Endothelial cell (in vitro differentiated cells): ENCODE measurements at regions not wholly inside any gene's neighbourhood (a gene's known extent, or its start where the extent isn't known, plus 50 kb on each side); places are given as distances from the start of the nearest gene placed in this dataset.

Experiments used
- DNase-seq: peaks from one replicate; pipeline ENCODE4 v3.0.0; 2021; ENCODE audit warnings: low spot score
- H3K27ac Mint-ChIP-seq: one replicate; pipeline ENCODE4 v1.8.0; 2021; ENCODE audit warnings: mixed read lengths, inconsistent platforms; ENCODE audit not compliant: unreplicated experiment
- H3K27me3 Mint-ChIP-seq: one replicate; pipeline ENCODE4 v1.8.0; 2021; ENCODE audit warnings: mild to moderate bottlenecking, moderate library complexity, mixed read lengths, inconsistent platforms; ENCODE audit not compliant: unreplicated experiment
- H3K36me3 Mint-ChIP-seq: one replicate; pipeline ENCODE4 v1.8.0; 2021; ENCODE audit warnings: mild to moderate bottlenecking, low read depth, mixed read lengths, inconsistent platforms; ENCODE audit not compliant: unreplicated experiment
- H3K4me1 Mint-ChIP-seq: one replicate; pipeline ENCODE4 v1.8.0; 2021; ENCODE audit warnings: mild to moderate bottlenecking, mixed read lengths, inconsistent platforms; ENCODE audit not compliant: unreplicated experiment
- H3K4me3 Mint-ChIP-seq: one replicate; pipeline ENCODE4 v1.8.0; 2021; ENCODE audit warnings: mild to moderate bottlenecking, mixed read lengths, inconsistent platforms; ENCODE audit not compliant: unreplicated experiment
- H3K9me3 Mint-ChIP-seq: one replicate; pipeline ENCODE4 v1.8.0; 2021; ENCODE audit warnings: mixed read lengths, inconsistent platforms; ENCODE audit not compliant: unreplicated experiment
- TF ChIP-seq, protein P1 (sequence below): fragments of 200-600 bp; sonication (generic); IDR thresholded peaks from one replicate; pipeline ENCODE4 v1.5.0; 2021; ENCODE audit warnings: antibody characterized with exemption; ENCODE audit not compliant: unreplicated experiment

DNA sequence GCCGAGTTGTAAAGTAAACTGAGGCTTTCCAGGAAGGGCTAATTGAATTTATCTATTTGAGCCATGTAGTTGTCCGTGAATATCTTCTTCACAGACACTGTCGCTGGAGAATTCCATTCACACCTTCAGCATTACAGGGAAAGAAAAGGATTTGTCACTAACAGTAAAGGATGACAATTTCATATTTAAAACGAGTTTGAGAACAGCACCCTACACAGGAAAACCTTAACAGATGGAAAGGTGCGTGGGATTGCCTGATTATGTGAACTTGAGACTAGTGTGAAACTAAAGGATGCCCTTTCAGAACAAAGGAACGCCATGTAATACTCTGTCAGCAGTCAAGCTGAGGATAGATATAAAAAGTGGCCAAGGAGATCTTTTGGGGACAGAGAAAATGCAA, 492.5 kb upstream of the ADGRL2 start:
- Mint-ChIP-seq H3K4me3 (no peak overlapping the region), H3K27me3 (no peaks in the 10 kb centered on the region), H3K27ac (no peak overlapping the region), H3K9me3 (no peaks in the 10 kb centered on the region), H3K36me3 (no peaks in the 10 kb centered on the region), H3K4me1 (no peaks in the 10 kb centered on the region)
- DNase-seq: no peak
- TF ChIP-seq, protein P1, sequence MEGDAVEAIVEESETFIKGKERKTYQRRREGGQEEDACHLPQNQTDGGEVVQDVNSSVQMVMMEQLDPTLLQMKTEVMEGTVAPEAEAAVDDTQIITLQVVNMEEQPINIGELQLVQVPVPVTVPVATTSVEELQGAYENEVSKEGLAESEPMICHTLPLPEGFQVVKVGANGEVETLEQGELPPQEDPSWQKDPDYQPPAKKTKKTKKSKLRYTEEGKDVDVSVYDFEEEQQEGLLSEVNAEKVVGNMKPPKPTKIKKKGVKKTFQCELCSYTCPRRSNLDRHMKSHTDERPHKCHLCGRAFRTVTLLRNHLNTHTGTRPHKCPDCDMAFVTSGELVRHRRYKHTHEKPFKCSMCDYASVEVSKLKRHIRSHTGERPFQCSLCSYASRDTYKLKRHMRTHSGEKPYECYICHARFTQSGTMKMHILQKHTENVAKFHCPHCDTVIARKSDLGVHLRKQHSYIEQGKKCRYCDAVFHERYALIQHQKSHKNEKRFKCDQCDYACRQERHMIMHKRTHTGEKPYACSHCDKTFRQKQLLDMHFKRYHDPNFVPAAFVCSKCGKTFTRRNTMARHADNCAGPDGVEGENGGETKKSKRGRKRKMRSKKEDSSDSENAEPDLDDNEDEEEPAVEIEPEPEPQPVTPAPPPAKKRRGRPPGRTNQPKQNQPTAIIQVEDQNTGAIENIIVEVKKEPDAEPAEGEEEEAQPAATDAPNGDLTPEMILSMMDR: no peak

DNA sequence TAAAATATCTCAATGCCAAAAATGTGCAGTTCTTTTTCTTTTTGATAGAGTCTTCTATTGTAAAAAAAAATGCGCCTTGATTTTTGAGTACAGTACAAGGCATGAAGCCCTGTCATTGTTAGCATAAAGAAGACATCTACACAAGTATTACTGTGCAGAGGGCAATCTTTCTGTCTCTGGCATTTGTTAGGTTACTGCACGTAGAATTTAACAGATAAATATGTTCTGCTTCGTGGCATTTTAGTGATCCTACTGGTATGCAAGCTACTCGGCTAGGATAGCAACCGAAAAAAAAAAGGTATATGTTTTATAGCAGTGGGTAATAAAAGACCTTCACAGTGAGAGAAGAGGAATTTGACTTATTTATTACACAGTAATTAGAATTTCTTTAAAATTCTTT, 492.9 kb upstream of the ADGRL2 start:
- H3K36me3 Mint-ChIP-seq: no peaks in the 10 kb centered on the region

GRCh38 chr1:81305997-81306452, 494.7 kb upstream of the ADGRL2 start:
- no peak for DNase-seq
- TF ChIP-seq, protein P1: no peak

More for the DNA sequence above, 492.9 kb upstream of the ADGRL2 start:
- Mint-ChIP-seq H3K27ac (no peak overlapping the region), H3K9me3 (no peaks in the 10 kb centered on the region), H3K4me3 (no peak overlapping the region), H3K27me3 (no peaks in the 10 kb centered on the region), H3K4me1 (no peaks in the 10 kb centered on the region)
- TF ChIP-seq, protein P1: no peak
- DNase-seq: no peak

GRCh38 chr1:81304187-81304586, 496.5 kb upstream of the ADGRL2 start:
- Mint-ChIP-seq H3K27me3 (no peaks in the 10 kb centered on the region), H3K9me3 (no peaks in the 10 kb centered on the region), H3K27ac (no peak overlapping the region), H3K4me3 (no peak overlapping the region), H3K4me1 (no peaks in the 10 kb centered on the region), H3K36me3 (no peaks in the 10 kb centered on the region)
- DNase-seq: no peak
- TF ChIP-seq, protein P1: no peak

More at GRCh38 chr1:81305997-81306452, 494.7 kb upstream of the ADGRL2 start:
- no peaks in the 10 kb centered on the region for H3K4me1 Mint-ChIP-seq
- no peak overlapping the region for H3K4me3 Mint-ChIP-seq
- H3K27me3 Mint-ChIP-seq: no peaks in the 10 kb centered on the region
- H3K27ac Mint-ChIP-seq: no peak overlapping the region
- no peaks in the 10 kb centered on the region for H3K9me3 Mint-ChIP-seq
- no peaks in the 10 kb centered on the region for H3K36me3 Mint-ChIP-seq

DNA sequence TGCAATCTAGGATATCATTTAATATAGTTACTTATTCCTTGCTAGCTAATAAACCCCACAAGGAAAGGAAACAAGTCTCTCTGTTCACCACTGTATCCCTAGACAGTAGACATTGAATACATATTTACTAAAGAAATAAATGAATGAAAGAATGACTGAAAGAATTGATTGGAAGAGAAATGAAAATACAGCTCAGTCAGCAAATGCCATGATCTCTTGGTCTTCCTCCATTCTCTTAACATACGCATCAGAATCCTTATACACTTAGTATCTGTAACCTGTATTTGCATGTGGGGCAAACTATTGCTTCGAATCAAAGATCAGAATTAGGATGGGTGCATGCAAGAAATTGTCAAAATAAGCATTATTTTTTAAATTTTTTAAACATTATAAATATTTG, 500.8 kb upstream of the ADGRL2 start:
- no peak for DNase-seq
- no peaks in the 10 kb centered on the region for H3K4me1 Mint-ChIP-seq
- H3K36me3 Mint-ChIP-seq: no peaks in the 10 kb centered on the region
- no peak overlapping the region for H3K4me3 Mint-ChIP-seq
- TF ChIP-seq, protein P1: no peak
- H3K27ac Mint-ChIP-seq: no peak overlapping the region
- no peaks in the 10 kb centered on the region for H3K27me3 Mint-ChIP-seq
- no peaks in the 10 kb centered on the region for H3K9me3 Mint-ChIP-seq
